Chondrocyte (in vitro differentiated cells): ENCODE measurements at regions not wholly inside any gene's neighbourhood (a gene's known extent, or its start where the extent isn't known, plus 50 kb on each side); places are given as distances from the start of the nearest gene placed in this dataset.

Experiments used
- DNase-seq: peaks from one replicate; pipeline ENCODE4 v3.0.0; 2021; ENCODE audit warnings: mixed read lengths, low spot score
- H3K27ac Mint-ChIP-seq: one replicate; pipeline ENCODE4 v1.8.0; 2021; ENCODE audit warnings: mild to moderate bottlenecking, moderate library complexity, mixed read lengths; ENCODE audit not compliant: unreplicated experiment
- H3K27me3 Mint-ChIP-seq: 2 replicates; pipeline ENCODE4 v1.8.0; 2021; ENCODE audit warnings: low read depth, mixed read lengths
- H3K36me3 Mint-ChIP-seq: 2 replicates; pipeline ENCODE4 v1.8.0; 2021; ENCODE audit warnings: low read depth, mixed read lengths
- H3K4me1 Mint-ChIP-seq: 2 replicates; pipeline ENCODE4 v1.8.0; 2021; ENCODE audit warnings: low read depth, mild to moderate bottlenecking, mixed read lengths
- H3K4me3 Mint-ChIP-seq: one replicate; pipeline ENCODE4 v1.8.0; 2021; ENCODE audit warnings: mild to moderate bottlenecking, moderate library complexity, mixed read lengths; ENCODE audit not compliant: unreplicated experiment
- H3K9me3 Mint-ChIP-seq: 2 replicates; pipeline ENCODE4 v1.8.0; 2021; ENCODE audit warnings: low read depth, mixed read lengths
- CTCF ChIP-seq: fragments of 200-600 bp; sonication (generic); IDR thresholded peaks from 2 replicates; pipeline ENCODE4 v1.5.0; 2021; ENCODE audit warnings: antibody characterized with exemption, mild to moderate bottlenecking, moderate library complexity

- TF ChIP-seq CTCF = no peak
- Mint-ChIP-seq H3K27ac (no peak overlapping the region), H3K4me3 (no peak overlapping the region), H3K27me3 (no peaks in the 10 kb centered on the region), H3K4me1 (no peaks in the 10 kb centered on the region), H3K9me3 (peaks cover 47% of the 10 kb centered on the region), H3K36me3 (no peaks in the 10 kb centered on the region)
- peak; percentile 78 for DNase-seq
Observed at GRCh38 chr10:131494451-131494850, 182.9 kb upstream of the TCERG1L start.

GRCh38 chr10:131495224-131495623 is 183.7 kb upstream of the TCERG1L start:
- no peak overlapping the region for H3K27ac Mint-ChIP-seq
- H3K4me1 Mint-ChIP-seq = no peaks in the 10 kb centered on the region
- H3K9me3 Mint-ChIP-seq = peaks cover 45% of the 10 kb centered on the region
- no peak overlapping the region for H3K4me3 Mint-ChIP-seq
- DNase-seq = peak; percentile 26
- TF ChIP-seq CTCF = no peak
- H3K36me3 Mint-ChIP-seq = no peaks in the 10 kb centered on the region
- H3K27me3 Mint-ChIP-seq = no peaks in the 10 kb centered on the region

GRCh38 chr10:131495892-131496291 is 184.4 kb upstream of the TCERG1L start:
- no peaks in the 10 kb centered on the region for H3K27me3 Mint-ChIP-seq
- H3K4me1 Mint-ChIP-seq = no peaks in the 10 kb centered on the region
- H3K9me3 Mint-ChIP-seq = peaks cover 49% of the 10 kb centered on the region
- peak; percentile 59 for DNase-seq
- no peak overlapping the region for H3K4me3 Mint-ChIP-seq
- H3K36me3 Mint-ChIP-seq = no peaks in the 10 kb centered on the region
- H3K27ac Mint-ChIP-seq = no peak overlapping the region
- no peak for TF ChIP-seq CTCF

- Mint-ChIP-seq H3K4me3 (no peak overlapping the region), H3K27ac (no peak overlapping the region), H3K27me3 (no peaks in the 10 kb centered on the region), H3K36me3 (no peaks in the 10 kb centered on the region), H3K4me1 (no peaks in the 10 kb centered on the region), H3K9me3 (peaks cover 54% of the 10 kb centered on the region)
- peak; percentile 64 for DNase-seq
- no peak for TF ChIP-seq CTCF
Observed at GRCh38 chr10:131496351-131497052, 185.0 kb upstream of the TCERG1L start.

- Mint-ChIP-seq H3K27me3 (no peaks in the 10 kb centered on the region), H3K4me1 (no peaks in the 10 kb centered on the region), H3K36me3 (no peaks in the 10 kb centered on the region), H3K9me3 (peaks cover 64% of the 10 kb centered on the region), H3K27ac (no peak overlapping the region), H3K4me3 (no peak overlapping the region)
- peak; percentile 72 for DNase-seq
- no peak for TF ChIP-seq CTCF
Observed at GRCh38 chr10:131499566-131499965, 188.0 kb upstream of the TCERG1L start.
